ENCODE measurements at regions not wholly inside any gene's neighbourhood (a gene's known extent, or its start where the extent isn't known, plus 50 kb on each side); places are given as distances from the start of the nearest gene placed in this dataset.

GRCh38 chr3:116871905-116872304, 162.3 kb downstream of the TUSC7 start:
- DNase-seq (no peak), ATAC-seq (no peak)
- Histone ChIP-seq H3K4me3 (no peak overlapping the region), H3K4me1 (no peaks in the 10 kb centered on the region), H3K27me3 (ENCODE audit: insufficient read depth in 3 of 3, low read length in 2 of 3) (no peaks in the 10 kb centered on the region), H3K36me3 (ENCODE audit: insufficient read depth in 1 of 2, low read depth in 1 of 2) (no peaks in the 10 kb centered on the region), H3K27ac (no peak overlapping the region), H3K9me3 (no peaks in the 10 kb centered on the region)
- intact Hi-C loops (cut with DNase I) = no loop called here
- WGBS, 3 donors = 64 to 77% (median 69%) methylated on average over 1 of the region's 1 CpG
- TF ChIP-seq CTCF (IDR thresholded peaks at IDR 0.05) = no peak

DNA sequence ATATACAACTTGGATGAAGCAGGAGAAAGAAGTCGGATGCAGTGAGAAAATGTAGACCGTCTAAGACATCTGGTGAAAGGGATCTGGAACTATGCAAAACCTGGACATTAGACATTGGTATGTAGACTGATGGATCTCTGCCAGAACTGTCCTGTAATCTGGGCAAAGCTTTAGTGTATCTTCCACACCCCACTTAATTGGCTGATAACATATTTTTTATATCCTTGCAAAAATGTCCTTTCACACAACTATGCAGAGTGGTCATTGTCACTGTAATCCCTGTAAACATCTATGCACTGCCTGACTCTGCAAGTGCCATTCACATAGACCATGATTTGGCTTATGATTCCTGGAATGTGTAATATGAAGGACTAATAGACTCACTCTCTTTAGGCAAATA, 163.1 kb downstream of the TUSC7 start:
- Histone ChIP-seq H3K36me3 (ENCODE audit: insufficient read depth in 1 of 2, low read depth in 1 of 2) (no peaks in the 10 kb centered on the region), H3K4me3 (no peak overlapping the region), H3K27me3 (ENCODE audit: insufficient read depth in 3 of 3, low read length in 2 of 3) (no peaks in the 10 kb centered on the region), H3K4me1 (no peaks in the 10 kb centered on the region), H3K27ac (no peak overlapping the region), H3K9me3 (no peaks in the 10 kb centered on the region)
- DNase-seq = no peak
- ATAC-seq = no peak
- TF ChIP-seq CTCF (IDR thresholded peaks at IDR 0.05) = no peak
- WGBS, 3 donors = 60 to 83% (median 70%) methylated on average over 2 of the region's 2 CpGs
- intact Hi-C loops (cut with DNase I) = no loop called here

- TF ChIP-seq CTCF (IDR thresholded peaks at IDR 0.05) = no peak
Measured at GRCh38 chr3:116873142-116873541, 163.6 kb downstream of the TUSC7 start.

DNA sequence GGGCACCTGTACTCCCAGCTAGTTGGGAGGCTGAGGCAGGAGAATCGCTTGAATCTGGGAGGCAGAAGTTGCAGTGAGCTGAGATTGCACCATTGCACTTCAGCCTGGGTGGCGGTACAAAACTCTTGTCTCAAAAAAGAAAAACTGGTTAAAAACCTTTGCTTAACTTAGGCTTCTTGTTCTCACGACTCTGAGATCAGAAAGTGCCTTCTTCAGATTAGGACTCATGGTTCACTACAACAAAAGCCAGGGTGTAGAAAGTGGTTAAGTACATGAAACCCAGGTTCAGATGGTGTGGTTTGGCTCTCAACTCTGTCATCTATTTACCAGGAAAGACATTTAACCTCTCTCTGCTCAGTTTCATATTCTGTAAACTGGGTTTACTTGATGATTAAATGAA, 168.4 kb downstream of the TUSC7 start:
- 83 to 89% (median 87%) methylated on average over 3 of the region's 3 CpGs for WGBS, 3 donors
- Histone ChIP-seq H3K27ac (no peak overlapping the region), H3K4me3 (no peak overlapping the region), H3K4me1 (no peaks in the 10 kb centered on the region), H3K27me3 (ENCODE audit: insufficient read depth in 3 of 3, low read length in 2 of 3) (no peaks in the 10 kb centered on the region), H3K9me3 (no peaks in the 10 kb centered on the region), H3K36me3 (ENCODE audit: insufficient read depth in 1 of 2, low read depth in 1 of 2) (no peaks in the 10 kb centered on the region)
- intact Hi-C loops (cut with DNase I) = no loop called here
- ATAC-seq (no peak), DNase-seq (no peak)
- no peak for TF ChIP-seq CTCF (IDR thresholded peaks at IDR 0.05)

More at GRCh38 chr3:116873142-116873541, 163.6 kb downstream of the TUSC7 start:
- intact Hi-C loops (cut with DNase I) = no loop called here
- Histone ChIP-seq H3K36me3 (ENCODE audit: insufficient read depth in 1 of 2, low read depth in 1 of 2) (no peaks in the 10 kb centered on the region), H3K4me3 (no peak overlapping the region), H3K27ac (no peak overlapping the region), H3K4me1 (no peaks in the 10 kb centered on the region), H3K9me3 (no peaks in the 10 kb centered on the region), H3K27me3 (ENCODE audit: insufficient read depth in 3 of 3, low read length in 2 of 3) (no peaks in the 10 kb centered on the region)
- ATAC-seq = no peak
- no peak for DNase-seq
- 88 to 90% (median 88%) methylated on average over 3 of the region's 3 CpGs for WGBS, 3 donors

DNA sequence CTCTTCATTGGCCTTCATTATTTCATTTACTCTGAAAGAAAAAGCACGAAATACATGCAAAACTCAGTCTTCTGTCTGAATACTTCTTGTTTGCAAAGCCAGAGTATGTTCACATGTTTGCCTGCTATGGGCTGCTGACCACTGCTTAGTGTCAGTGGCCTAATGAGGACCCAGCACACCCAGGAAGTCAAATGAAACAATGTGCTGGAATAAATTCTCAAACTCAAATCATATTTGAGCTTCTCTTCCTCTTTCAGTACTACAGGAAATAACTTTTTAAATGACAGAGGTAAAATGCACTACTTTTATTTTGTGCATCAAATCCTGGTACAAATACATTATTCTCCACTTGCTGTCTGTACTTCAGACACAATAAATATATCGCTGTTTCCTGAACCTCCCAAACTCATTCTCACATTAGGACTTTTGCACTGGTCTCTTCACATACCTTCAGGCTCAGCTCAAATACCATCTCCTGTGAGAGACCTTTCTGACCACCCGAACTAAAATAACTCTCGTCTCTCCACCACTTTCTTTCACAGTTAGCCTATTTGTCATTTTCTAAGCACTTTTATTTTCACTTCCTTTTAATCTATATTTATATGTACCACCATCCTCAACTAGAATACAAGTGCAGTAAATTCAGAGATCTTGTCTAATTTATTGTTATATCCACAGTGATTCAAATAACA, 176.8 kb downstream of the TUSC7 start:
- no peak for DNase-seq
- no peaks in the 10 kb centered on the region for H3K9me3 ChIP-seq
- H3K27me3 ChIP-seq (ENCODE audit: insufficient read depth in 3 of 3, low read length in 2 of 3) = no peaks in the 10 kb centered on the region
- 58 to 61% (median 60%) methylated on average over 4 of the region's 4 CpGs for WGBS, 3 donors
- H3K27ac ChIP-seq = no peak overlapping the region
- H3K4me3 ChIP-seq = no peak overlapping the region
- no peak for ATAC-seq
- intact Hi-C loops (cut with DNase I) = no loop called here
- H3K36me3 ChIP-seq (ENCODE audit: insufficient read depth in 1 of 2, low read depth in 1 of 2) = no peaks in the 10 kb centered on the region
- no peaks in the 10 kb centered on the region for H3K4me1 ChIP-seq
- no peak for TF ChIP-seq CTCF (IDR thresholded peaks at IDR 0.05)
